K562 (cell line): ENCODE measurements at regions not wholly inside any gene's neighbourhood (a gene's known extent, or its start where the extent isn't known, plus 50 kb on each side); places are given as distances from the start of the nearest gene placed in this dataset.

ENCODE experiments used
- ATAC-seq: fragments of 200-7000 bp; cut with Tn5 transposase; 3 replicates; pipeline ENCODE4 v1.9.1; 2020; ENCODE audit warnings: moderate library complexity
- BruUV-seq: library from RNA; stranded (reverse); fragments of 400-500 nt; replicated peaks from 2 replicates; lab custom pipeline; 2021; lab: Mats Ljungman, UMichigan
- CTCF ChIA-PET: fragments of 300-600 bp; formaldehyde crosslinking; extraction: SDS; loops from one replicate; lab custom pipeline; 2021; ENCODE audit warnings: low intra/inter-chr PET ratio; lab: Yijun Ruan, JAX
- POLR2A ChIA-PET: fragments of 300-600, 350-650 bp; sonication (Branson Sonifier 250); formaldehyde crosslinking; extraction: SDS; loops from one replicate; lab custom pipeline; 2021; ENCODE audit warnings: antibody characterized with exemption, inconsistent platforms; lab: Yijun Ruan, JAX
- DNase-seq, 4 experiments: peaks; one replicate each; pipeline versions ENCODE4 v3.0.0 to v3.0.0-alpha.2; 2011 to 2018; ENCODE audit warnings: low spot score in 3 of 4, mixed read lengths in 3 of 4; ENCODE audit errors: extremely low read depth in 1 of 4
- FAIRE-seq: peaks from 2 replicates; lab custom pipeline; 2011; peaks lifted over from hg19 to GRCh38; lab: Jason Lieb, UNC
- H2AFZ ChIP-seq: 2 replicates; pipeline ENCODE4 v1.6.0; 2011; ENCODE audit warnings: low read depth, low read length, control low read depth, inconsistent platforms
- H3K27ac ChIP-seq: fragments of 200-600 bp; 3 replicates; pipeline ENCODE4 v1.8.0; 2011; ENCODE audit warnings: low read depth, mild to moderate bottlenecking, control low read depth, inconsistent platforms, low read length, moderate library complexity, mixed read lengths; ENCODE audit errors: extremely low read depth
- H3K27me3 ChIP-seq, 2 experiments: fragments of 300-600 bp in 1 of 2; 2 replicates in 1 of 2; 3 replicates in 1 of 2; pipeline versions ENCODE4 v1.6.0 to v1.8.0; 2011; ENCODE audit warnings: inconsistent platforms in 2 of 2, low read length in 2 of 2, mild to moderate bottlenecking in 1 of 2, mixed read lengths in 1 of 2, moderate library complexity in 1 of 2; ENCODE audit not compliant: control insufficient read depth in 2 of 2, insufficient read depth in 2 of 2
- H3K36me3 ChIP-seq: fragments of 300-600 bp; 3 replicates; pipeline ENCODE4 v1.8.0; 2011; ENCODE audit warnings: mild to moderate bottlenecking, low read length, inconsistent platforms; ENCODE audit not compliant: control insufficient read depth, insufficient read depth
- H3K4me1 ChIP-seq, 2 experiments: fragments of 200-600 bp in 1 of 2; replicated peaks in 1 of 2; 2 replicates in 1 of 2; 3 replicates in 1 of 2; pipeline versions ENCODE4 v1.5.1 to v1.8.0; 2011; ENCODE audit warnings: inconsistent platforms in 2 of 2, low read length in 2 of 2, mild to moderate bottlenecking in 1 of 2, mixed read lengths in 1 of 2, moderate library complexity in 1 of 2; ENCODE audit not compliant: control insufficient read depth in 2 of 2, insufficient read depth in 2 of 2
- H3K4me2 ChIP-seq: 2 replicates; pipeline ENCODE4 v1.6.1; 2011; ENCODE audit warnings: low read length, control low read depth, inconsistent platforms, mixed read lengths; ENCODE audit not compliant: insufficient read depth
- H3K4me3 ChIP-seq: fragments of 200-600 bp; sonication (generic), shearing (Covaris generic); 2 replicates; pipeline ENCODE4 v1.5.1; 2016; ENCODE audit warnings: control low read depth, inconsistent platforms
- H3K79me2 ChIP-seq: fragments of 200-600 bp; 3 replicates; pipeline ENCODE4 v1.8.0; 2011; ENCODE audit warnings: low read length, inconsistent platforms; ENCODE audit not compliant: control insufficient read depth, insufficient read depth
- H3K9ac ChIP-seq, 2 experiments: 2 replicates each; pipeline versions ENCODE4 v1.6.0 to v1.6.1; 2011; ENCODE audit warnings: low read depth in 2 of 2, low read length in 2 of 2, control low read depth in 1 of 2, inconsistent platforms in 1 of 2, mild to moderate bottlenecking in 1 of 2, mixed read lengths in 1 of 2; ENCODE audit not compliant: insufficient read depth in 1 of 2
- H3K9me1 ChIP-seq: one replicate; pipeline ENCODE4 v1.6.0; 2011; ENCODE audit warnings: inconsistent platforms, mild to moderate bottlenecking, low read length, moderate library complexity; ENCODE audit not compliant: control insufficient read depth, insufficient read depth
- H3K9me3 ChIP-seq: replicated peaks from 2 replicates; pipeline ENCODE4 v1.5.1; 2011; ENCODE audit warnings: low read depth, low read length, inconsistent platforms; ENCODE audit not compliant: control insufficient read depth, insufficient read depth
- H4K20me1 ChIP-seq: replicated peaks from 2 replicates; pipeline ENCODE4 v1.6.1; 2011; ENCODE audit warnings: low read length, inconsistent platforms, mixed read lengths; ENCODE audit not compliant: control insufficient read depth, insufficient read depth
- CBX2 ChIP-seq: fragments of 200-600 bp; sonication (generic); IDR thresholded peaks from one replicate; pipeline ENCODE4 v1.6.1; 2012; ENCODE audit warnings: mild to moderate bottlenecking, low read length, inconsistent platforms; ENCODE audit not compliant: insufficient read depth, poor library complexity, severe bottlenecking
- MTA1 ChIP-seq: fragments of 450-650 bp; IDR thresholded peaks from 2 replicates; pipeline ENCODE4 v1.6.1; 2017; ENCODE audit warnings: borderline replicate concordance
- NCOA2 ChIP-seq, 2 experiments: fragments of 450-650 bp; IDR thresholded peaks; 2 replicates each; pipeline ENCODE4 v1.6.1; 2018; ENCODE audit warnings: mild to moderate bottlenecking in 2 of 2, moderate library complexity in 1 of 2; ENCODE audit not compliant: partially characterized antibody in 2 of 2
- SOX6 ChIP-seq: fragments of 450-650 bp; IDR thresholded peaks from 2 replicates; pipeline ENCODE4 v1.6.1; 2014; ENCODE audit warnings: mild to moderate bottlenecking
- SREBF2 ChIP-seq: sonication (generic); formaldehyde crosslinking; IDR thresholded peaks from 2 replicates; pipeline ENCODE4 v1.4.0; 2020; ENCODE audit warnings: mild to moderate bottlenecking, missing genetic modification reagents
- ZNF699 ChIP-seq: fragments of 250-450 bp; sonication (Bioruptor Pico); IDR thresholded peaks from 2 replicates; pipeline ENCODE4 v1.8.0; 2021; ENCODE audit warnings: mild to moderate bottlenecking, moderate library complexity; ENCODE audit not compliant: insufficient replicate concordance
- WGBS: fragments of 100-300 bp; shearing (Covaris generic); methylation state at CpG from one replicate; pipeline ENCODE4 v1.1.6; 2016; ENCODE audit warnings: low coverage, mixed read lengths; ENCODE audit not compliant: insufficient coverage; ENCODE audit errors: missing lambda C conversion rate; 5-methylcytosine and 5-hydroxymethylcytosine counted together
- in situ Hi-C: fragments of 300-500 bp; cut with MboI; formaldehyde crosslinking; loops from 4 replicates; pipeline ENCODE4 v1.15.0; 2018; ENCODE audit warnings: inconsistent platforms, mixed read lengths
- intact Hi-C: fragments of 100-400 bp; cut with micrococcal nuclease; formaldehyde crosslinking; loops from 2 replicates; pipeline ENCODE4 v1.14.2; 2022
- TF ChIP-seq, protein P1 (sequence below): fragments of 450-650 bp; IDR thresholded peaks from 2 replicates; pipeline ENCODE4 v1.7.0; 2016; ENCODE audit warnings: borderline replicate concordance

DNA sequence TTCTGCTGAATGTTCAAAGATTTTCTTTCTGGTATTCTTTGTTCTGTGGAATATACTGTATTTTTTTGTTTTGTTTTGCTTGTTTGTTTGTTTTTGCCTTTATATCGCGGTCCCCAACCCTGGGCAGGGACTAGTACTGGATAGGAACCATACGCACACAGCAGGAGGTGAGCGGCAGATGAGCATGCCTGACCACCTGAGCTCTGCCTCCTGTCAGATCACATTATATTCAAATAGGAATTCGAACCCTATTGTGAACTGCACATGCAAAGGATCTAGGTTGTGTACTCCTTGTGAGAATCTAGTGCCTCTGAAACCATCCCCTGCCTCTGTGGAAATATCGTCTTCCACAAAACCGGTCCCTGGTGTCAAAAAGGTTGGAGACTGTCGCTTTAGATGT is 83.3 kb upstream of the ANO3 start (continued):
- TF ChIP-seq, protein P1, sequence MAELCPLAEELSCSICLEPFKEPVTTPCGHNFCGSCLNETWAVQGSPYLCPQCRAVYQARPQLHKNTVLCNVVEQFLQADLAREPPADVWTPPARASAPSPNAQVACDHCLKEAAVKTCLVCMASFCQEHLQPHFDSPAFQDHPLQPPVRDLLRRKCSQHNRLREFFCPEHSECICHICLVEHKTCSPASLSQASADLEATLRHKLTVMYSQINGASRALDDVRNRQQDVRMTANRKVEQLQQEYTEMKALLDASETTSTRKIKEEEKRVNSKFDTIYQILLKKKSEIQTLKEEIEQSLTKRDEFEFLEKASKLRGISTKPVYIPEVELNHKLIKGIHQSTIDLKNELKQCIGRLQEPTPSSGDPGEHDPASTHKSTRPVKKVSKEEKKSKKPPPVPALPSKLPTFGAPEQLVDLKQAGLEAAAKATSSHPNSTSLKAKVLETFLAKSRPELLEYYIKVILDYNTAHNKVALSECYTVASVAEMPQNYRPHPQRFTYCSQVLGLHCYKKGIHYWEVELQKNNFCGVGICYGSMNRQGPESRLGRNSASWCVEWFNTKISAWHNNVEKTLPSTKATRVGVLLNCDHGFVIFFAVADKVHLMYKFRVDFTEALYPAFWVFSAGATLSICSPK: no peak

- DNase-seq: no peak
- CTCF ChIA-PET: no interaction called here
- H3K79me2 ChIP-seq: no peaks in the 10 kb centered on the region
- TF ChIP-seq CBX2 (no peak), SREBF2 (CRISPR knock-in tag) (no peak), SOX6 (no peak), ZNF699 (CRISPR knock-in tag) (no peak), NCOA2 (IDR thresholded peaks at IDR 0.05; ENCODE audit: partially characterized antibody in 2 of 2) (no peak), MTA1 (no peak)
- TF ChIP-seq, all 486 proteins: peak for 0
- H3K9ac ChIP-seq: no peak overlapping the region
- H3K36me3 ChIP-seq: no peaks in the 10 kb centered on the region
- POLR2A ChIA-PET: no interaction called here
- intact Hi-C loops (no loop called here), in situ Hi-C loops (no loop called here)
- H2AFZ ChIP-seq: no peak overlapping the region
- H3K4me1 ChIP-seq: no peaks in the 10 kb centered on the region
- no peaks in the 10 kb centered on the region for H3K9me1 ChIP-seq
- H3K27me3 ChIP-seq: no peaks in the 10 kb centered on the region
- ATAC-seq (no peak), FAIRE-seq (no peak)
- H3K4me2 ChIP-seq: no peak overlapping the region
- no TSS peak for BruUV-seq
- H3K9me3 ChIP-seq: no peaks in the 10 kb centered on the region; the same call in 1 of the 2 replicates
- 8% methylated on average over 1 of the region's 1 CpG for WGBS
- H4K20me1 ChIP-seq: no peaks in the 10 kb centered on the region
- H3K27ac ChIP-seq: no peak overlapping the region
- no peak overlapping the region for H3K4me3 ChIP-seq
Measured at GRCh38 chr11:26254378-26254777, 77.6 kb upstream of the ANO3 start.
